Liver (tissue), 3 donors: ENCODE measurements at regions not wholly inside any gene's neighbourhood (a gene's known extent, or its start where the extent isn't known, plus 50 kb on each side); places are given as distances from the start of the nearest gene placed in this dataset.

ENCODE experiments used
- RAD21 ChIP-seq, 2 donors: IDR thresholded peaks; 2 replicates each; pipeline ENCODE4 v1.6.1; 2016; ENCODE audit warnings: antibody characterized with exemption in 2 of 2, mild to moderate bottlenecking in 2 of 2
- TAF1 ChIP-seq: conservative IDR thresholded peaks from 2 replicates; pipeline ENCODE4 v1.6.1; 2016; ENCODE audit warnings: antibody characterized with exemption, mild to moderate bottlenecking
- TF ChIP-seq, protein P1 (sequence below): fragments of 150-350 bp; IDR thresholded peaks from 2 replicates; pipeline ENCODE4 v1.5.1; 2017; ENCODE audit warnings: improper control_type of control experiment, low read depth, low read length; ENCODE audit not compliant: missing input control
- donor health status: healthy.
- donor health status: healthy.

DNA sequence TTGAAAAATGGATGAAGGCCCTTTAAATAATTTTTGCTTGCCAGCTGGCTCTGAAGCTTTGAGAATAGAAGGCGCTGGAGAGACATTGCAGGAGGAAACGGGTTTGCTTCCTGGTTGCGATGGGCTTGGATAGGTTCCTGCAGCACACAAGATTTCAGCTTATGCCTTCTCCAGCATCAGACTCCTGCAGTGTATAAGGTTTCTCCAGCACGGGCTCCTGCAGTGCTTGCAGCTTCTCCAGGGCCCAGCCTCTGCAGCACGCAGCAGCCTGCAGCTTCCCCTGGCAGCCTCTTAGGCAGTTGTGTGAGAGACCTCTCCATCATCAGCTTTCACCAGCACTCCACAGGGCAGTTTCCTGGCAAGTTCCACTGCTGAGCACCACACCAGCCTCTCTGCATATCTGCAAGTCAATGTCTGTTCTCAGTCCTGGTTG lies 78.7 kb upstream of the ZDHHC17 start:
- TF ChIP-seq, protein P1, sequence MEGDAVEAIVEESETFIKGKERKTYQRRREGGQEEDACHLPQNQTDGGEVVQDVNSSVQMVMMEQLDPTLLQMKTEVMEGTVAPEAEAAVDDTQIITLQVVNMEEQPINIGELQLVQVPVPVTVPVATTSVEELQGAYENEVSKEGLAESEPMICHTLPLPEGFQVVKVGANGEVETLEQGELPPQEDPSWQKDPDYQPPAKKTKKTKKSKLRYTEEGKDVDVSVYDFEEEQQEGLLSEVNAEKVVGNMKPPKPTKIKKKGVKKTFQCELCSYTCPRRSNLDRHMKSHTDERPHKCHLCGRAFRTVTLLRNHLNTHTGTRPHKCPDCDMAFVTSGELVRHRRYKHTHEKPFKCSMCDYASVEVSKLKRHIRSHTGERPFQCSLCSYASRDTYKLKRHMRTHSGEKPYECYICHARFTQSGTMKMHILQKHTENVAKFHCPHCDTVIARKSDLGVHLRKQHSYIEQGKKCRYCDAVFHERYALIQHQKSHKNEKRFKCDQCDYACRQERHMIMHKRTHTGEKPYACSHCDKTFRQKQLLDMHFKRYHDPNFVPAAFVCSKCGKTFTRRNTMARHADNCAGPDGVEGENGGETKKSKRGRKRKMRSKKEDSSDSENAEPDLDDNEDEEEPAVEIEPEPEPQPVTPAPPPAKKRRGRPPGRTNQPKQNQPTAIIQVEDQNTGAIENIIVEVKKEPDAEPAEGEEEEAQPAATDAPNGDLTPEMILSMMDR = no peak
- TF ChIP-seq TAF1 (no peak), RAD21 (IDR thresholded peaks at IDR 0.05) (no peak)
